ENCODE measurements at regions not wholly inside any gene's neighbourhood (a gene's known extent, or its start where the extent isn't known, plus 50 kb on each side); places are given as distances from the start of the nearest gene placed in this dataset.
"Not testable (repeated sequence)": the region's sequence is repeated elsewhere in the genome, so short reads cannot be mapped to it uniquely, and the experiment has no call there.

GRCh38 chr2:239731422-239731821 is 293.7 kb downstream of the NDUFA10 start:
- Mint-ChIP-seq H3K9me3 (peaks cover 9% of the 10 kb centered on the region), H3K4me3 (ENCODE audit: low read depth) (no peak overlapping the region), H3K36me3 (ENCODE audit: low read depth) (no peaks in the 10 kb centered on the region), H3K4me1 (ENCODE audit: low read depth) (peaks cover 1% of the 10 kb centered on the region), H3K27ac (no peak overlapping the region), H3K27me3 (ENCODE audit: low read depth) (no peaks in the 10 kb centered on the region)
- no peak for DNase-seq (ENCODE audit: low spot score)
- intact Hi-C loops (cut with micrococcal nuclease), result no loop called here

GRCh38 chr2:239730897-239731296 is 294.2 kb downstream of the NDUFA10 start:
- intact Hi-C loops (cut with micrococcal nuclease), result no loop called here
- DNase-seq (ENCODE audit: low spot score), result no peak
- Mint-ChIP-seq H3K4me3 (ENCODE audit: low read depth) (no peak overlapping the region), H3K36me3 (ENCODE audit: low read depth) (no peaks in the 10 kb centered on the region), H3K27me3 (ENCODE audit: low read depth) (no peaks in the 10 kb centered on the region), H3K4me1 (ENCODE audit: low read depth) (peaks cover 1% of the 10 kb centered on the region), H3K27ac (no peak overlapping the region), H3K9me3 (peaks cover 9% of the 10 kb centered on the region)

- H3K36me3 Mint-ChIP-seq (ENCODE audit: low read depth); intact Hi-C loops (cut with micrococcal nuclease); H3K4me1 Mint-ChIP-seq (ENCODE audit: low read depth); H3K4me3 Mint-ChIP-seq (ENCODE audit: low read depth); DNase-seq (ENCODE audit: low spot score); H3K9me3 Mint-ChIP-seq; H3K27me3 Mint-ChIP-seq (ENCODE audit: low read depth); H3K27ac Mint-ChIP-seq: not testable (repeated sequence)
Observed at GRCh38 chr2:239730567-239730882, 294.6 kb downstream of the NDUFA10 start.

- H3K4me3 Mint-ChIP-seq (ENCODE audit: low read depth), result no peak overlapping the region
- DNase-seq (ENCODE audit: low spot score), result no peak
- peaks cover 9% of the 10 kb centered on the region for H3K9me3 Mint-ChIP-seq
- H3K4me1 Mint-ChIP-seq (ENCODE audit: low read depth), result peaks cover 1% of the 10 kb centered on the region
- H3K27me3 Mint-ChIP-seq (ENCODE audit: low read depth), result no peaks in the 10 kb centered on the region
- no peaks in the 10 kb centered on the region for H3K36me3 Mint-ChIP-seq (ENCODE audit: low read depth)
- H3K27ac Mint-ChIP-seq, result no peak overlapping the region
- intact Hi-C loops (cut with micrococcal nuclease), result no loop called here
Observed at GRCh38 chr2:239729681-239730566, 295.2 kb downstream of the NDUFA10 start.

- Mint-ChIP-seq H3K4me1 (ENCODE audit: low read depth) (peaks cover 1% of the 10 kb centered on the region), H3K9me3 (peaks cover 7% of the 10 kb centered on the region), H3K27me3 (ENCODE audit: low read depth) (no peaks in the 10 kb centered on the region), H3K4me3 (ENCODE audit: low read depth) (no peak overlapping the region), H3K27ac (no peak overlapping the region), H3K36me3 (ENCODE audit: low read depth) (no peaks in the 10 kb centered on the region)
- no peak for DNase-seq (ENCODE audit: low spot score)
- intact Hi-C loops (cut with micrococcal nuclease), result no loop called here
Observed at GRCh38 chr2:239729151-239729550, 296.0 kb downstream of the NDUFA10 start.

- no peak overlapping the region for H3K4me3 Mint-ChIP-seq (ENCODE audit: low read depth)
- H3K36me3 Mint-ChIP-seq (ENCODE audit: low read depth), result no peaks in the 10 kb centered on the region
- peaks cover 3% of the 10 kb centered on the region for H3K9me3 Mint-ChIP-seq
- H3K27ac Mint-ChIP-seq, result no peak overlapping the region
- intact Hi-C loops (cut with micrococcal nuclease), result no loop called here
- no peaks in the 10 kb centered on the region for H3K27me3 Mint-ChIP-seq (ENCODE audit: low read depth)
- peaks cover 1% of the 10 kb centered on the region for H3K4me1 Mint-ChIP-seq (ENCODE audit: low read depth)
- DNase-seq (ENCODE audit: low spot score), result no peak
Observed at GRCh38 chr2:239728751-239729150, 296.4 kb downstream of the NDUFA10 start.

GRCh38 chr2:239727776-239728600 is 297.2 kb downstream of the NDUFA10 start:
- no peaks in the 10 kb centered on the region for H3K36me3 Mint-ChIP-seq (ENCODE audit: low read depth)
- no peak overlapping the region for H3K4me3 Mint-ChIP-seq (ENCODE audit: low read depth)
- no peaks in the 10 kb centered on the region for H3K27me3 Mint-ChIP-seq (ENCODE audit: low read depth)
- DNase-seq (ENCODE audit: low spot score), result no peak
- H3K27ac Mint-ChIP-seq, result no peak overlapping the region
- no peaks in the 10 kb centered on the region for H3K9me3 Mint-ChIP-seq
- intact Hi-C loops (cut with micrococcal nuclease), result no loop called here
- peaks cover 1% of the 10 kb centered on the region for H3K4me1 Mint-ChIP-seq (ENCODE audit: low read depth)

- intact Hi-C loops (cut with micrococcal nuclease), result no loop called here
- H3K36me3 Mint-ChIP-seq (ENCODE audit: low read depth), result no peaks in the 10 kb centered on the region
- H3K27ac Mint-ChIP-seq, result no peak overlapping the region
- DNase-seq (ENCODE audit: low spot score), result no peak
- no peaks in the 10 kb centered on the region for H3K27me3 Mint-ChIP-seq (ENCODE audit: low read depth)
- H3K9me3 Mint-ChIP-seq, result no peaks in the 10 kb centered on the region
- peaks cover 1% of the 10 kb centered on the region for H3K4me1 Mint-ChIP-seq (ENCODE audit: low read depth)
- H3K4me3 Mint-ChIP-seq (ENCODE audit: low read depth), result no peak overlapping the region
Observed at GRCh38 chr2:239727182-239727775, 297.9 kb downstream of the NDUFA10 start.

- H3K27ac Mint-ChIP-seq, result no peak overlapping the region
- H3K36me3 Mint-ChIP-seq (ENCODE audit: low read depth), result no peaks in the 10 kb centered on the region
- H3K4me3 Mint-ChIP-seq (ENCODE audit: low read depth), result no peak overlapping the region
- H3K27me3 Mint-ChIP-seq (ENCODE audit: low read depth), result no peaks in the 10 kb centered on the region
- DNase-seq (ENCODE audit: low spot score), result no peak
- intact Hi-C loops (cut with micrococcal nuclease), result no loop called here
- H3K9me3 Mint-ChIP-seq, result no peaks in the 10 kb centered on the region
- peaks cover 1% of the 10 kb centered on the region for H3K4me1 Mint-ChIP-seq (ENCODE audit: low read depth)
Observed at GRCh38 chr2:239726631-239727181, 298.4 kb downstream of the NDUFA10 start.

- H3K9me3 Mint-ChIP-seq, result no peaks in the 10 kb centered on the region
- intact Hi-C loops (cut with micrococcal nuclease), result no loop called here
- no peak overlapping the region for H3K4me3 Mint-ChIP-seq (ENCODE audit: low read depth)
- DNase-seq (ENCODE audit: low spot score), result no peak
- no peak overlapping the region for H3K27ac Mint-ChIP-seq
- H3K36me3 Mint-ChIP-seq (ENCODE audit: low read depth), result no peaks in the 10 kb centered on the region
- peaks cover 1% of the 10 kb centered on the region for H3K4me1 Mint-ChIP-seq (ENCODE audit: low read depth)
- H3K27me3 Mint-ChIP-seq (ENCODE audit: low read depth), result no peaks in the 10 kb centered on the region
Observed at GRCh38 chr2:239726091-239726591, 299.0 kb downstream of the NDUFA10 start.

GRCh38 chr2:239725551-239725890 is 299.6 kb downstream of the NDUFA10 start:
- no peaks in the 10 kb centered on the region for H3K27me3 Mint-ChIP-seq (ENCODE audit: low read depth)
- H3K27ac Mint-ChIP-seq, result no peak overlapping the region
- no peak for DNase-seq (ENCODE audit: low spot score)
- intact Hi-C loops (cut with micrococcal nuclease), result no loop called here
- no peak overlapping the region for H3K4me3 Mint-ChIP-seq (ENCODE audit: low read depth)
- no peaks in the 10 kb centered on the region for H3K9me3 Mint-ChIP-seq
- peaks cover 1% of the 10 kb centered on the region for H3K4me1 Mint-ChIP-seq (ENCODE audit: low read depth)
- H3K36me3 Mint-ChIP-seq (ENCODE audit: low read depth), result no peaks in the 10 kb centered on the region

- Mint-ChIP-seq H3K4me1 (ENCODE audit: low read depth) (no peaks in the 10 kb centered on the region), H3K9me3 (no peaks in the 10 kb centered on the region), H3K27ac (no peak overlapping the region), H3K27me3 (ENCODE audit: low read depth) (no peaks in the 10 kb centered on the region), H3K4me3 (ENCODE audit: low read depth) (no peak overlapping the region), H3K36me3 (ENCODE audit: low read depth) (no peaks in the 10 kb centered on the region)
- DNase-seq (ENCODE audit: low spot score), result no peak
- intact Hi-C loops (cut with micrococcal nuclease), result no loop called here
Observed at GRCh38 chr2:239724851-239725550, 300.1 kb downstream of the NDUFA10 start.
